Fibroblast of lung (primary cell): ENCODE measurements at regions not wholly inside any gene's neighbourhood (a gene's known extent, or its start where the extent isn't known, plus 50 kb on each side); places are given as distances from the start of the nearest gene placed in this dataset.

ENCODE experiments used
- EZH2 ChIP-seq: IDR thresholded peaks from 2 replicates; pipeline ENCODE4 v1.5.1; 2012; ENCODE audit warnings: low read length, control low read depth, mild to moderate bottlenecking; ENCODE audit errors: missing control alignments
- TF ChIP-seq, protein P1 (sequence below), 2 donors: IDR thresholded peaks in 1 of 2; conservative IDR thresholded peaks in 1 of 2; 1 replicate in 1 of 2; 2 replicates in 1 of 2; pipeline ENCODE4 v1.5.1; 2011 to 2012; ENCODE audit warnings: low read length in 2 of 2, control low read depth in 1 of 2, inconsistent platforms in 1 of 2, low read depth in 1 of 2, mild to moderate bottlenecking in 1 of 2

DNA sequence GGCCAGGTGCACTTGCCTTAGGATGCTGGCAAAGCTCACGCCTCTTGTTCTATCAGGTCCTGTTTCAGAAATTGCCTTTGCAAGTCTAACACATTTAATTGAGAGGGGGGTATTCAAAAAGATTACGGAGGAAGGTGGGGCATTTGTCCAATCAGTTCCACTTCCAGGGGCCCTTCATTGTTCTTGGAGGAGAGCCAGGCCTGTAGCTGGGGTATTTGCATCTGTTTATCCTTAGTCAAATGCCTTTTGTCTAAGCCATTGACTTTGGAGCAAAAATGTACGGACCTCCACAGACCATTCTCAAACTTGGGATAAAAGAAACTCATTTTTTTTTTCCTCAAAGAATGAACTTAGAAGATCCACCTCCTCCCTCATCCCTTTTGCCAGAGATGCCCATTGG lies 582.0 kb downstream of the BCL11B start:
- TF ChIP-seq, protein P1, sequence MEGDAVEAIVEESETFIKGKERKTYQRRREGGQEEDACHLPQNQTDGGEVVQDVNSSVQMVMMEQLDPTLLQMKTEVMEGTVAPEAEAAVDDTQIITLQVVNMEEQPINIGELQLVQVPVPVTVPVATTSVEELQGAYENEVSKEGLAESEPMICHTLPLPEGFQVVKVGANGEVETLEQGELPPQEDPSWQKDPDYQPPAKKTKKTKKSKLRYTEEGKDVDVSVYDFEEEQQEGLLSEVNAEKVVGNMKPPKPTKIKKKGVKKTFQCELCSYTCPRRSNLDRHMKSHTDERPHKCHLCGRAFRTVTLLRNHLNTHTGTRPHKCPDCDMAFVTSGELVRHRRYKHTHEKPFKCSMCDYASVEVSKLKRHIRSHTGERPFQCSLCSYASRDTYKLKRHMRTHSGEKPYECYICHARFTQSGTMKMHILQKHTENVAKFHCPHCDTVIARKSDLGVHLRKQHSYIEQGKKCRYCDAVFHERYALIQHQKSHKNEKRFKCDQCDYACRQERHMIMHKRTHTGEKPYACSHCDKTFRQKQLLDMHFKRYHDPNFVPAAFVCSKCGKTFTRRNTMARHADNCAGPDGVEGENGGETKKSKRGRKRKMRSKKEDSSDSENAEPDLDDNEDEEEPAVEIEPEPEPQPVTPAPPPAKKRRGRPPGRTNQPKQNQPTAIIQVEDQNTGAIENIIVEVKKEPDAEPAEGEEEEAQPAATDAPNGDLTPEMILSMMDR (conservative IDR thresholded peaks at IDR 0.05 in 1 of 2, IDR thresholded peaks at IDR 0.05 in 1 of 2; ENCODE audit: low read depth in 1 of 2, low read length in 2 of 2): no peak
- no peak for TF ChIP-seq EZH2
